HepG2 (cell line): ENCODE measurements at regions not wholly inside any gene's neighbourhood (a gene's known extent, or its start where the extent isn't known, plus 50 kb on each side); places are given as distances from the start of the nearest gene placed in this dataset.

ENCODE experiments used
- ATAC-seq: fragments of 200-7000 bp; cut with Tn5 transposase; 3 replicates; pipeline ENCODE4 v1.9.1; 2020; ENCODE audit warnings: mild to moderate bottlenecking, moderate library complexity
- BruUV-seq: library from RNA; stranded (reverse); fragments of 400-500 nt; replicated peaks from 2 replicates; lab custom pipeline; 2021; lab: Mats Ljungman, UMichigan
- CTCF ChIA-PET: fragments of 300-600 bp; formaldehyde crosslinking; extraction: SDS; loops from one replicate; lab custom pipeline; 2021; ENCODE audit warnings: low total read pairs, inconsistent platforms, low intra/inter-chr PET ratio; lab: Yijun Ruan, JAX
- POLR2A ChIA-PET: fragments of 350-600 bp; sonication (Branson Sonifier 250); formaldehyde crosslinking; loops from one replicate; lab custom pipeline; 2020; ENCODE audit warnings: antibody characterized with exemption, inconsistent platforms; lab: Yijun Ruan, JAX
- DNase-seq: peaks from one replicate; pipeline ENCODE4 v3.0.0-alpha.2; 2015; ENCODE audit warnings: low spot score
- FAIRE-seq: peaks from 3 replicates; lab custom pipeline; 2011; peaks lifted over from hg19 to GRCh38; lab: Jason Lieb, UNC
- H2AFZ ChIP-seq: one replicate; pipeline ENCODE4 v1.6.1; 2011; ENCODE audit warnings: low read length, inconsistent platforms
- H3K27ac ChIP-seq: fragments of 300-600 bp; 3 replicates; pipeline ENCODE4 v1.8.0; 2011; ENCODE audit warnings: mixed run types, mild to moderate bottlenecking, mixed read lengths, low read length, inconsistent platforms; ENCODE audit not compliant: insufficient read depth; ENCODE audit errors: extremely low read length
- H3K27me3 ChIP-seq, 2 experiments: fragments of 200-600 bp in 1 of 2; 2 replicates in 1 of 2; 3 replicates in 1 of 2; pipeline versions ENCODE4 v1.6.0 to v1.8.0; 2011; ENCODE audit warnings: low read length in 2 of 2, mild to moderate bottlenecking in 2 of 2, moderate library complexity in 2 of 2, inconsistent platforms in 1 of 2; ENCODE audit not compliant: insufficient read depth in 2 of 2, control insufficient read depth in 1 of 2
- H3K36me3 ChIP-seq, 2 experiments: fragments of 200-600 bp in 1 of 2; replicated peaks in 1 of 2; 2 replicates in 1 of 2; 3 replicates in 1 of 2; pipeline versions ENCODE4 v1.5.1 to v1.8.0; 2011; ENCODE audit warnings: low read length in 2 of 2, inconsistent platforms in 1 of 2; ENCODE audit not compliant: insufficient read depth in 2 of 2, control insufficient read depth in 1 of 2
- H3K4me1 ChIP-seq: 2 replicates; pipeline ENCODE4 v1.5.1; 2012; ENCODE audit warnings: low read length, inconsistent platforms; ENCODE audit not compliant: insufficient read depth
- H3K4me2 ChIP-seq: 2 replicates; pipeline ENCODE4 v1.6.0; 2011; ENCODE audit warnings: low read depth, low read length, inconsistent platforms
- H3K4me3 ChIP-seq, 3 experiments: fragments of 200-600 bp in 1 of 3; sonication (generic), shearing (Covaris generic) in 1 of 3; replicated peaks in 1 of 3; 2 replicates each; pipeline ENCODE4 v1.5.1; 2011 to 2016; ENCODE audit warnings: low read length in 3 of 3, inconsistent platforms in 2 of 3, low read depth in 2 of 3, mild to moderate bottlenecking in 2 of 3, control low read depth in 1 of 3, mixed read lengths in 1 of 3; ENCODE audit not compliant: insufficient read depth in 1 of 3
- H3K79me2 ChIP-seq: one replicate; pipeline ENCODE4 v1.6.1; 2011; ENCODE audit warnings: low read length, inconsistent platforms; ENCODE audit not compliant: insufficient read depth
- H3K9ac ChIP-seq: 2 replicates; pipeline ENCODE4 v1.6.0; 2011; ENCODE audit warnings: mild to moderate bottlenecking, low read depth, low read length, inconsistent platforms; ENCODE audit not compliant: insufficient read depth
- H3K9me3 ChIP-seq: 2 replicates; pipeline ENCODE4 v1.5.1; 2012; ENCODE audit warnings: mild to moderate bottlenecking, low read length
- H4K20me1 ChIP-seq: 2 replicates; pipeline ENCODE4 v1.6.0; 2011; ENCODE audit warnings: inconsistent platforms, mild to moderate bottlenecking, low read length, moderate library complexity; ENCODE audit not compliant: insufficient read depth
- ARID5B ChIP-seq: IDR thresholded peaks from 2 replicates; pipeline ENCODE4 v1.4.0; 2020; ENCODE audit warnings: mild to moderate bottlenecking, missing genetic modification reagents
- DMAP1 ChIP-seq: IDR thresholded peaks from 2 replicates; pipeline ENCODE4 v1.6.1; 2016
- DNMT3B ChIP-seq: conservative IDR thresholded peaks from 2 replicates; pipeline ENCODE4 v1.6.1; 2016; ENCODE audit warnings: missing biosample characterization, control low read depth
- HHEX ChIP-seq: IDR thresholded peaks from 2 replicates; pipeline ENCODE4 v1.6.1; 2016; ENCODE audit warnings: control low read depth
- HNRNPLL ChIP-seq: fragments of 200-400 bp; formaldehyde crosslinking; IDR thresholded peaks from 2 replicates; pipeline ENCODE4 v1.6.1; 2017; ENCODE audit warnings: mild to moderate bottlenecking, low read depth, low read length; ENCODE audit not compliant: poor library complexity, severe bottlenecking
- LCORL ChIP-seq, 2 experiments: fragments of 450-650 bp in 1 of 2; sonication (generic) in 1 of 2; formaldehyde crosslinking in 1 of 2; IDR thresholded peaks; 2 replicates each; pipeline versions ENCODE4 v1.5.0 to v1.6.1; 2017 to 2020; ENCODE audit warnings: antibody characterized with exemption in 1 of 2, missing genetic modification reagents in 1 of 2
- PLRG1 ChIP-seq: fragments of 450-650 bp; conservative IDR thresholded peaks from 2 replicates; pipeline ENCODE4 v1.6.1; 2016
- STAT5B ChIP-seq: sonication (generic); formaldehyde crosslinking; IDR thresholded peaks from 2 replicates; pipeline ENCODE4 v1.4.0; 2020; ENCODE audit warnings: missing genetic modification reagents
- TBX3 ChIP-seq: fragments of 450-650 bp; IDR thresholded peaks from 2 replicates; pipeline ENCODE4 v1.6.1; 2017; ENCODE audit warnings: antibody characterized with exemption, mild to moderate bottlenecking, inconsistent platforms, borderline replicate concordance
- ZNF296 ChIP-seq: sonication (generic); formaldehyde crosslinking; conservative IDR thresholded peaks from 2 replicates; pipeline ENCODE4 v1.5.0; 2020; ENCODE audit warnings: mild to moderate bottlenecking, missing genetic modification reagents
- ZNF512 ChIP-seq: sonication (generic); formaldehyde crosslinking; IDR thresholded peaks from 2 replicates; pipeline ENCODE4 v1.4.0; 2020; ENCODE audit warnings: mild to moderate bottlenecking, missing genetic modification reagents
- ZNF550 ChIP-seq: sonication (generic); formaldehyde crosslinking; IDR thresholded peaks from 2 replicates; pipeline ENCODE4 v1.4.0; 2020; ENCODE audit warnings: mild to moderate bottlenecking, missing genetic modification reagents, borderline replicate concordance
- ZNF558 ChIP-seq: sonication (generic); formaldehyde crosslinking; IDR thresholded peaks from 2 replicates; pipeline ENCODE4 v1.9.0; 2022; ENCODE audit warnings: mild to moderate bottlenecking, missing genetic modification reagents, borderline replicate concordance
- ZNF687 ChIP-seq: sonication (generic); formaldehyde crosslinking; IDR thresholded peaks from 2 replicates; pipeline ENCODE4 v1.5.1; 2020; ENCODE audit warnings: mild to moderate bottlenecking, missing genetic modification reagents, moderate library complexity
- ZSCAN31 ChIP-seq: sonication (generic); formaldehyde crosslinking; IDR thresholded peaks from 2 replicates; pipeline ENCODE4 v1.5.0; 2020; ENCODE audit warnings: low read depth, mild to moderate bottlenecking, missing genetic modification reagents
- WGBS: methylation state at CpG from one replicate; pipeline ENCODE4 v1.1.6; 2017; ENCODE audit warnings: low lambda C conversion rate; 5-methylcytosine and 5-hydroxymethylcytosine counted together
- in situ Hi-C: cut with HindIII; loops from 2 replicates; pipeline ENCODE4 v1.10.0; 2017; ENCODE audit warnings: low pct_unique_long_range_greater_than_20kb; ENCODE audit not compliant: extremely low pct_ligation_motif_present
- intact Hi-C: fragments of 100-400 bp; cut with micrococcal nuclease; formaldehyde crosslinking; loops from one replicate; pipeline ENCODE4 v1.10.0; 2022; ENCODE audit not compliant: unreplicated experiment
- TF ChIP-seq, protein P1 (sequence below): sonication (generic); formaldehyde crosslinking; IDR thresholded peaks from 2 replicates; pipeline ENCODE4 v1.5.0; 2020; ENCODE audit warnings: missing genetic modification reagents, mild to moderate bottlenecking, borderline replicate concordance

DNA sequence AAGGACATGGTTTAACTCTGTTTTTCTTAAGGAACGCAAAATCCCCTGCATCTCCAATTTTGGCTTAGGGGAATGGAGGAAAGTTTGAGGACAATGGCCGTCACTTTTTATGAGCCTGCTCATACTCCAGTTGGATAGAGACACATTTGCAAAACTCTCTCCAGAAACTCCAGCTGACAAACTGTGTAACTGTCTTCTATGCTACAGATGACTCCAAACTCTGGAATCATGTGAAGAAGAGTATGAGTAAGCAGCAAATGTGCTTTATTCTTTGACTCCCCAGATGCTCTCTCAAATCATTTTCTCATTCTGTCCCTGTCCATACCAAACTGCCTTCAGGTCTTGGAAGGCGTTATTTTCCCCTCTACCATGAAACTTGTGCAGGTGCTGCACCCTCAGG lies 226.5 kb upstream of the GPR149 start:
- Histone ChIP-seq H3K9me3 (no peaks in the 10 kb centered on the region), H3K9ac (no peak overlapping the region), H3K79me2 (no peaks in the 10 kb centered on the region), H3K4me1 (no peaks in the 10 kb centered on the region), H3K4me2 (no peak overlapping the region), H3K27ac (no peak overlapping the region), H3K27me3 (no peaks in the 10 kb centered on the region), H3K4me3 (no peak overlapping the region), H3K36me3 (no peaks in the 10 kb centered on the region), H2AFZ (no peak overlapping the region), H4K20me1 (no peaks in the 10 kb centered on the region)
- FAIRE-seq (no peak), ATAC-seq (no peak), DNase-seq (no peak)
- POLR2A ChIA-PET, result no interaction called here
- 3% methylated on average over 3 of the region's 3 CpGs for WGBS
- no TSS peak for BruUV-seq
- CTCF ChIA-PET, result no interaction called here
- intact Hi-C loops (no loop called here), in situ Hi-C loops (no loop called here)
- TF ChIP-seq ZSCAN31 (CRISPR knock-in tag) (no peak), ZNF687 (CRISPR knock-in tag) (no peak), ARID5B (no peak), TBX3 (no peak), HHEX (CRISPR knock-in tag) (no peak), DNMT3B (no peak), ZNF512 (no peak), PLRG1 (no peak), DMAP1 (CRISPR knock-in tag) (no peak), ZNF558 (CRISPR knock-in tag) (no peak), ZNF550 (CRISPR knock-in tag) (no peak), LCORL (IDR thresholded peaks at IDR 0.05) (no peak), LCORL (CRISPR knock-in tag; IDR thresholded peaks at IDR 0.05) (no peak), STAT5B (CRISPR knock-in tag) (no peak), ZNF296 (no peak), HNRNPLL (no peak)
- TF ChIP-seq, protein P1, sequence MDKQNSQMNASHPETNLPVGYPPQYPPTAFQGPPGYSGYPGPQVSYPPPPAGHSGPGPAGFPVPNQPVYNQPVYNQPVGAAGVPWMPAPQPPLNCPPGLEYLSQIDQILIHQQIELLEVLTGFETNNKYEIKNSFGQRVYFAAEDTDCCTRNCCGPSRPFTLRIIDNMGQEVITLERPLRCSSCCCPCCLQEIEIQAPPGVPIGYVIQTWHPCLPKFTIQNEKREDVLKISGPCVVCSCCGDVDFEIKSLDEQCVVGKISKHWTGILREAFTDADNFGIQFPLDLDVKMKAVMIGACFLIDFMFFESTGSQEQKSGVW, result no peak
